CD8-positive, alpha-beta memory T cell (primary cell): ENCODE measurements at regions not wholly inside any gene's neighbourhood (a gene's known extent, or its start where the extent isn't known, plus 50 kb on each side); places are given as distances from the start of the nearest gene placed in this dataset.
A peak's percentile ranks its signal among the peaks of the same experiment; 100 is the strongest.

Experiments used
- CTCF ChIA-PET: fragments of 350-600 bp; sonication (Branson Sonifier 250); formaldehyde crosslinking; loops from one replicate; lab custom pipeline; 2021; ENCODE audit warnings: antibody characterized with exemption; lab: Charles Lee
- POLR2A ChIA-PET: fragments of 350-600 bp; sonication (Branson Sonifier 250); formaldehyde crosslinking; loops from one replicate; lab custom pipeline; 2021; ENCODE audit warnings: antibody characterized with exemption; lab: Charles Lee
- DNase-seq, 5 donors: peaks; one replicate each; pipeline versions ENCODE4 v3.0.0 to v3.0.0-alpha.2; 2020 to 2022; ENCODE audit warnings: mixed read lengths in 1 of 5
- H3K27ac ChIP-seq: one replicate; pipeline ENCODE4 v1.7.0; 2013; ENCODE audit warnings: low read depth, mild to moderate bottlenecking, low read length, moderate library complexity
- H3K27me3 ChIP-seq: 2 replicates; pipeline ENCODE4 v1.7.0; 2013; ENCODE audit warnings: low read length, mild to moderate bottlenecking; ENCODE audit not compliant: insufficient read depth, poor library complexity, severe bottlenecking
- H3K36me3 ChIP-seq: 2 replicates; pipeline ENCODE4 v1.7.0; 2013; ENCODE audit warnings: mild to moderate bottlenecking, low read length, moderate library complexity; ENCODE audit not compliant: insufficient read depth
- H3K4me1 ChIP-seq: 2 replicates; pipeline ENCODE4 v1.7.0; 2013; ENCODE audit warnings: mild to moderate bottlenecking, low read length, moderate library complexity; ENCODE audit not compliant: insufficient read depth
- H3K4me3 ChIP-seq: 2 replicates; pipeline ENCODE4 v1.7.0; 2013; ENCODE audit warnings: mild to moderate bottlenecking, low read length
- H3K9me3 ChIP-seq: 2 replicates; pipeline ENCODE4 v1.7.0; 2013; ENCODE audit warnings: mild to moderate bottlenecking, low read length
- H3K27ac Mint-ChIP-seq, 8 donors: one replicate each; pipeline ENCODE4 v1.8.0; 2020 to 2021; ENCODE audit warnings: mixed read lengths in 8 of 8, mild to moderate bottlenecking in 6 of 8, inconsistent platforms in 3 of 8, moderate library complexity in 3 of 8
- H3K27me3 Mint-ChIP-seq, 2 donors: one replicate each; pipeline ENCODE4 v1.8.0; 2020 to 2021; ENCODE audit warnings: mixed read lengths in 2 of 2, mild to moderate bottlenecking in 1 of 2, moderate library complexity in 1 of 2
- H3K36me3 Mint-ChIP-seq, 3 donors: one replicate each; pipeline ENCODE4 v1.8.0; 2020 to 2021; ENCODE audit warnings: mixed read lengths in 3 of 3, inconsistent platforms in 1 of 3, mild to moderate bottlenecking in 1 of 3
- H3K4me1 Mint-ChIP-seq, 3 donors: one replicate each; pipeline ENCODE4 v1.8.0; 2020 to 2021; ENCODE audit warnings: mixed read lengths in 3 of 3, inconsistent platforms in 1 of 3, mild to moderate bottlenecking in 1 of 3
- H3K4me3 Mint-ChIP-seq, 7 donors: one replicate each; pipeline ENCODE4 v1.8.0; 2020 to 2021; ENCODE audit warnings: mixed read lengths in 7 of 7, mild to moderate bottlenecking in 6 of 7, moderate library complexity in 4 of 7, inconsistent platforms in 2 of 7
- H3K9me3 Mint-ChIP-seq, 5 donors: one replicate each; pipeline ENCODE4 v1.8.0; 2020 to 2022; ENCODE audit warnings: mixed read lengths in 5 of 5, mild to moderate bottlenecking in 3 of 5, moderate library complexity in 2 of 5, inconsistent platforms in 1 of 5

DNA sequence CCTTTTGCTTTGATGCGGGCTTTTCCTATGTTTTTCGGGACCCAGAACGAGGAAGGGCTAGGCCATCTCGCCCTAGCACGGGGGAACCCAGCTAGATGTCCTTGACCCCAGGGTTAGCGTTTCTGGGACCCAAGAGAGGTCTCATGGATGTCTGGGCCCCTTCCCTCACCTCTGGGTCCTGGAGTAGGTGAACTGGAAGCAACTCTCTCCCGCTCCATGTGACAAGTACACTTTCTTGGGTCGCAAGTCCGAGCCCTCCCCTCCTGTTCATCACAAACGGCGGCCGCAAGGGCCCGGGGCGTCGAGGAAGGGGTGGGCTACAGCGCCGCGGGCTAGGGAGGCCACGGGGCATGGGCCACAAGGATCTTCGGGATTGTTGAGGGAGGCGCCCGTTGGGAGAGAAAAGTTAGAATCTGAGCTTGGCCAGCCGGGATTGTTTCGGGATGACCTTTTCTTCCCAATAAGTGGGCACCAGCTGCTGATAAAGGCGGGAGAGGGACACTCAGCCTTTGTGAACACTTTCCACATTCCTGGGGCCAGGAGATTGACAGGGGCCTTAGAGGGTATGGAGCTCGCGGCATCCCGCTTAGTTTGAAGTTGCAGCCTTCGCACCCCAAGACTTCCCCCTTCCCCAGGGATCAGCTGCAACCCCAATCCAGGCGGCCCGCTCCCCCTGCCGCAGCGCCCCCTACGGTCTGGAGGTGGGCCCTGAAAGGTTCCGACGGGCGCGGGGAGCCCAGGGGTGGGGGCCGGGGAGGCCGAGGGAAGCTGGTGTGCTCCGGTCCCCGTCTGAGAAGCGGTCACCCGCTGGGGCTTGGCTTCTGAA is 136.9 kb upstream of the ZIC3 start:
- no peak for DNase-seq
- no peak overlapping the region for H3K4me3 ChIP-seq
- H3K36me3 ChIP-seq: no peaks in the 10 kb centered on the region
- Mint-ChIP-seq H3K27me3 (peaks cover 32 to 36% of the 10 kb centered on the region in 2 donors), H3K9me3 (peaks cover 0 to 8% (median 4%) of the 10 kb centered on the region in 5 donors), H3K27ac (no peak overlapping the region), H3K4me3 (peak overlapping the region in 3 of 7 donors; percentile 17 to 66 (median 44)), H3K36me3 (no peaks in the 10 kb centered on the region), H3K4me1 (peaks cover 3 to 11% (median 10%) of the 10 kb centered on the region in 3 donors)
- H3K4me1 ChIP-seq: peaks cover 6% of the 10 kb centered on the region
- H3K27ac ChIP-seq: no peak overlapping the region
- ChIA-PET CTCF (no interaction called here), POLR2A (no interaction called here)
- no peaks in the 10 kb centered on the region for H3K9me3 ChIP-seq
- peaks cover 14% of the 10 kb centered on the region for H3K27me3 ChIP-seq

DNA sequence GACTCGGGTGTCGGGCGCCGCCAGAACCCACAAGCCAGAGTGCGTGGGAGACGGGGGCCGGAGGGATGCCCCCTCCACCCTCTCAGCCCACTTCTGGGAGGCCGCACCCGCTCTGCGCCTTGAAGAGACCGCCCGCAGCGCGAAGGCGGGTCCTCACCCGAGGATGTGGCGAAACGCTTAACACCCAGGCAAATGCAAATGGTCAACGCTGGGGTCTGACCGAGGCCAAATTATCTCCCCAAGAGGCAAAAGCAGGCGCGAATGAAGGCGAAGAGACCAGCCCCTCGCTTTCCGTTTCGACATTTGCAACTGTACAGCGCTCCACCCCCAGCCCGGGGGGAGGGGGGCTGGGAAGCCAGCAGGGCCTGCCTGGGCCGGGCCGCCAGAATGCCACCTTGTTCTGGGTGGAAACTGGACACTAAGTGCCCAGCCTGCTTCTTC is 137.7 kb upstream of the ZIC3 start:
- Mint-ChIP-seq H3K4me3 (peak overlapping the region in 6 of 7 donors; percentile 32 to 66 (median 53)), H3K36me3 (no peaks in the 10 kb centered on the region), H3K9me3 (peaks cover 0 to 9% (median 4%) of the 10 kb centered on the region in 5 donors), H3K27me3 (peaks cover 35 to 40% of the 10 kb centered on the region in 2 donors), H3K4me1 (peaks cover 3 to 11% (median 10%) of the 10 kb centered on the region in 3 donors), H3K27ac (no peak overlapping the region)
- H3K4me1 ChIP-seq: peaks cover 6% of the 10 kb centered on the region
- CTCF ChIA-PET: no interaction called here
- no peaks in the 10 kb centered on the region for H3K36me3 ChIP-seq
- H3K4me3 ChIP-seq: peak overlapping the region; percentile 28
- peaks cover 14% of the 10 kb centered on the region for H3K27me3 ChIP-seq
- H3K9me3 ChIP-seq: no peaks in the 10 kb centered on the region
- POLR2A ChIA-PET: no interaction called here
- H3K27ac ChIP-seq: no peak overlapping the region
- no peak for DNase-seq

GRCh38 chrX:137427816-137428215 is 138.1 kb upstream of the ZIC3 start:
- Mint-ChIP-seq H3K27me3 (peaks cover 39 to 40% of the 10 kb centered on the region in 2 donors), H3K27ac (no peak overlapping the region), H3K4me1 (peaks cover 3 to 11% (median 10%) of the 10 kb centered on the region in 3 donors), H3K36me3 (no peaks in the 10 kb centered on the region), H3K9me3 (peaks cover 0 to 12% (median 2%) of the 10 kb centered on the region in 5 donors), H3K4me3 (peak overlapping the region in 6 of 7 donors; percentile 32 to 66 (median 53))
- Histone ChIP-seq H3K4me1 (peaks cover 6% of the 10 kb centered on the region), H3K27ac (no peak overlapping the region), H3K4me3 (peak overlapping the region; percentile 28), H3K36me3 (no peaks in the 10 kb centered on the region), H3K27me3 (peaks cover 14% of the 10 kb centered on the region), H3K9me3 (no peaks in the 10 kb centered on the region)
- no peak for DNase-seq
- POLR2A ChIA-PET: no interaction called here
- CTCF ChIA-PET: no interaction called here

DNA sequence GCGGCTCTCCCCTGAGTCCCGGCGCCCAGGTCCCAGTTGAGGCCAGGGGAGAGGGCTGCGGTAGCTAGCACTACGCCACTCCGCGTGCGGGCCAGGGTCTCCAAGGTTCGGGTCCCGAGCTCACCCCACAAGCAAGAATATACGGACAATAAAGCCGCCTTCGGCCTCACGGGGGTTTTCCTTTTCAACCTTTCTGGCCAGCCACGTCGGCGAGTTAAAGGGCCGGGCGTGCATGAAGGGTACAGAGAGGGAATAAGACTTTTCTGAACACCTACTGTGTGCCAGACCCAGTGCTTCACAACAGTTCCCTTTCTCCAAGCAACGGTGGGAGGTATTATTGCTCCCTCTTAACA is 138.5 kb upstream of the ZIC3 start:
- H3K9me3 ChIP-seq: no peaks in the 10 kb centered on the region
- H3K27me3 Mint-ChIP-seq: peaks cover 39 to 41% of the 10 kb centered on the region in 2 donors
- POLR2A ChIA-PET: no interaction called here
- peaks cover 0 to 12% (median 2%) of the 10 kb centered on the region in 5 donors for H3K9me3 Mint-ChIP-seq
- CTCF ChIA-PET: no interaction called here
- H3K36me3 Mint-ChIP-seq: no peaks in the 10 kb centered on the region
- peak overlapping the region in 3 of 7 donors; percentile 52 to 66 (median 58) for H3K4me3 Mint-ChIP-seq
- H3K4me1 ChIP-seq: peaks cover 6% of the 10 kb centered on the region
- H3K27ac Mint-ChIP-seq: no peak overlapping the region
- no peaks in the 10 kb centered on the region for H3K36me3 ChIP-seq
- H3K27ac ChIP-seq: no peak overlapping the region
- no peak for DNase-seq
- H3K4me1 Mint-ChIP-seq: peaks cover 3 to 11% (median 10%) of the 10 kb centered on the region in 3 donors
- H3K27me3 ChIP-seq: peaks cover 14% of the 10 kb centered on the region
- H3K4me3 ChIP-seq: peak overlapping the region; percentile 28

DNA sequence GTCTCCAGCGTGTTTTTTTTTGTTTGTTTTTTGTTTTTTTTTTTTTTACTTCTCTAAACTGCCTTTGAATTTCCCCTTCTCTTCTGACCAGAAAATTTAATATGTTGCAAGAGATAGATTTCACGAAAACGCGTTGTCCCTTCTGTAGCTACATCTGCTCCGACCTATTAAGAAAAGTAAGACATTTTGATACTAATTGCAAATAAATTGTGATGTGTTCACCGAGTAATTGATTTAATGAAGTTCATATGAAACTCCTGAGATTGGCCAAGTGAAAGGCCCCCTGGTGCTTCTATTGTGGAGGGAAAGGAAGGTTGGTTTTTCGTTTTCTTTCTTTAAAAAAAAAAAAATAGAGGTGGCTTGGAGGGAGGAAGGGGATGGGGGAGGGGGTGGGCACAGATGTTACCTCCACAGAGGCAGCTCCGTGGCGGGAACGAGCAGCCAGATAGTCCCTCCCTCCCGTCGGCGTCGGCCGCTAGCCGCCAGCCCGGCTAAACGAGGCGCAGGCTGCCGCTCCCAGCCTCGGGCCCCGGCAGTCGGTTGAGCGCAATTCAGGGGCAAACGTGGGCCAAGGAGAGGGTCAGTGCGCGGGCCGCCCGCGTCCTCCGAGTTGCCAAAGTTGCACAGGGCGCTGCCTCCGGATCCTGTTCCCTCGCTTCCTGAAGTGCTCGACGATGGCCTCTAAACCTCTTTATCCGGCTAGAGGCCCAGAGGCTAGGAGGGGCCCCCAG is 139.1 kb upstream of the ZIC3 start:
- Mint-ChIP-seq H3K4me1 (peaks cover 3 to 11% (median 10%) of the 10 kb centered on the region in 3 donors), H3K27me3 (peaks cover 41 to 43% of the 10 kb centered on the region in 2 donors), H3K9me3 (peaks cover 0 to 9% (median 2%) of the 10 kb centered on the region in 5 donors), H3K36me3 (no peaks in the 10 kb centered on the region), H3K27ac (no peak overlapping the region), H3K4me3 (peak overlapping the region in 2 of 7 donors; percentile 26 to 51)
- ChIA-PET CTCF (no interaction called here), POLR2A (no interaction called here)
- peaks cover 14% of the 10 kb centered on the region for H3K27me3 ChIP-seq
- DNase-seq: no peak
- H3K36me3 ChIP-seq: no peaks in the 10 kb centered on the region
- no peaks in the 10 kb centered on the region for H3K9me3 ChIP-seq
- no peak overlapping the region for H3K27ac ChIP-seq
- no peak overlapping the region for H3K4me3 ChIP-seq
- H3K4me1 ChIP-seq: peaks cover 6% of the 10 kb centered on the region

- no peak overlapping the region for H3K4me3 ChIP-seq
- ChIA-PET CTCF (no interaction called here), POLR2A (no interaction called here)
- Mint-ChIP-seq H3K9me3 (peaks cover 0 to 9% (median under 1%) of the 10 kb centered on the region in 5 donors), H3K4me1 (peaks cover 3 to 11% (median 10%) of the 10 kb centered on the region in 3 donors), H3K36me3 (no peaks in the 10 kb centered on the region), H3K4me3 (no peak overlapping the region), H3K27me3 (peaks cover 41 to 44% of the 10 kb centered on the region in 2 donors), H3K27ac (no peak overlapping the region)
- H3K36me3 ChIP-seq: no peaks in the 10 kb centered on the region
- DNase-seq: no peak
- peaks cover 14% of the 10 kb centered on the region for H3K27me3 ChIP-seq
- H3K4me1 ChIP-seq: peaks cover 6% of the 10 kb centered on the region
- no peak overlapping the region for H3K27ac ChIP-seq
- H3K9me3 ChIP-seq: no peaks in the 10 kb centered on the region
Measured at GRCh38 chrX:137425986-137426385, 139.9 kb upstream of the ZIC3 start.

GRCh38 chrX:137425273-137425902 is 140.5 kb upstream of the ZIC3 start:
- Mint-ChIP-seq H3K4me3 (no peak overlapping the region), H3K9me3 (peaks cover 0 to 9% (median 0%) of the 10 kb centered on the region in 5 donors), H3K36me3 (no peaks in the 10 kb centered on the region), H3K27ac (no peak overlapping the region), H3K27me3 (peaks cover 40 to 45% of the 10 kb centered on the region in 2 donors), H3K4me1 (peaks cover 3 to 11% (median 10%) of the 10 kb centered on the region in 3 donors)
- H3K9me3 ChIP-seq: no peaks in the 10 kb centered on the region
- H3K36me3 ChIP-seq: no peaks in the 10 kb centered on the region
- DNase-seq: no peak
- H3K4me3 ChIP-seq: no peak overlapping the region
- peaks cover 6% of the 10 kb centered on the region for H3K4me1 ChIP-seq
- POLR2A ChIA-PET: no interaction called here
- H3K27ac ChIP-seq: no peak overlapping the region
- CTCF ChIA-PET: no interaction called here
- peaks cover 14% of the 10 kb centered on the region for H3K27me3 ChIP-seq
